GM19099 (cell line): ENCODE measurements at regions not wholly inside any gene's neighbourhood (a gene's known extent, or its start where the extent isn't known, plus 50 kb on each side); places are given as distances from the start of the nearest gene placed in this dataset.

ENCODE experiments used
- POLR2A ChIP-seq: IDR thresholded peaks from 3 replicates; pipeline ENCODE4 v1.6.1; 2011; ENCODE audit warnings: low read depth; ENCODE audit not compliant: insufficient read length; ENCODE audit errors: extremely low read depth

GRCh38 chr5:56422076-56422762 lies 189.1 kb upstream of the ANKRD55 start:
- TF ChIP-seq POLR2A, result no peak

GRCh38 chr5:56421246-56422075 lies 188.3 kb upstream of the ANKRD55 start:
- TF ChIP-seq POLR2A, result no peak

DNA sequence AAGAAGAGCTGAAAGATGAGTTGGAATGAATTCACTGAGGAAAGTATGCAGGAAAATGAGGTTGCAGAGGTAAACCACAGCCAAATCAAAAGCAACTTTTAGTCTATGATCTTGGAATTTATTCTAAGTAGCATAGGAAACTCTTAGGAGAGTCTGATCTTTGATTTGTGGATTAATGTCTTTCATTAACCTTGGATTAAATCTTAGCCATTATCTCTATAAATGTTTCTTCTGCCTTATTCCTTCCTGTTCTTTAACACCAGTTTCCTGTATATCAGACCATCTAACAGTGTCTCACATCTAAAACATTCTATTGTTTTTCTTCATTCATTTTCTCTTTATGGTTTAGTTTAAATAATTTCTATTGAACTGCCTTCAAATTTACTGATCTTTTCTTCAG lies 187.2 kb upstream of the ANKRD55 start:
- no peak for TF ChIP-seq POLR2A

- TF ChIP-seq POLR2A, result no peak
Measured at GRCh38 chr5:56419667-56420066, 186.5 kb upstream of the ANKRD55 start.

GRCh38 chr5:56415356-56415765 lies 182.2 kb upstream of the ANKRD55 start:
- peak; percentile 51 for TF ChIP-seq POLR2A

DNA sequence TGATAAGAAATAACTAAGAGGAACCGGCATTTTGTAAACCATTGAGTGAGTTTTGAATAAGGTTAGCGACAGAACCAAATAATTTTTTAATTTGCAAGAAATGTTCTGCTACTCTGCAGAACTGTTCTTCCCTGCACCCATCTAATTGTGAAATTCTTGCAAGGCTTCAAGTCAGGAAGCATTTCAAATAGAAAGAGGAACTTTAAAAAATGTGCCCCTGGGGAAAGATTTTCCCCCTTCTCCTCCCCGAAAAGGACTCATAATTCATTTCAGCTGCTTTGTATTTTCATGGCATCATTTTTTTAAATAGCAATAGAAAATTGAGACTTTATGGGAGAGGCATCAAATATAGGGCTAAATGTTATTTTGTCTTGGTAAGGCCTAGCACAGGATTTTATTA lies 180.9 kb upstream of the ANKRD55 start:
- TF ChIP-seq POLR2A, result no peak

- no peak for TF ChIP-seq POLR2A
Measured at GRCh38 chr5:56413546-56413945, 180.4 kb upstream of the ANKRD55 start.

DNA sequence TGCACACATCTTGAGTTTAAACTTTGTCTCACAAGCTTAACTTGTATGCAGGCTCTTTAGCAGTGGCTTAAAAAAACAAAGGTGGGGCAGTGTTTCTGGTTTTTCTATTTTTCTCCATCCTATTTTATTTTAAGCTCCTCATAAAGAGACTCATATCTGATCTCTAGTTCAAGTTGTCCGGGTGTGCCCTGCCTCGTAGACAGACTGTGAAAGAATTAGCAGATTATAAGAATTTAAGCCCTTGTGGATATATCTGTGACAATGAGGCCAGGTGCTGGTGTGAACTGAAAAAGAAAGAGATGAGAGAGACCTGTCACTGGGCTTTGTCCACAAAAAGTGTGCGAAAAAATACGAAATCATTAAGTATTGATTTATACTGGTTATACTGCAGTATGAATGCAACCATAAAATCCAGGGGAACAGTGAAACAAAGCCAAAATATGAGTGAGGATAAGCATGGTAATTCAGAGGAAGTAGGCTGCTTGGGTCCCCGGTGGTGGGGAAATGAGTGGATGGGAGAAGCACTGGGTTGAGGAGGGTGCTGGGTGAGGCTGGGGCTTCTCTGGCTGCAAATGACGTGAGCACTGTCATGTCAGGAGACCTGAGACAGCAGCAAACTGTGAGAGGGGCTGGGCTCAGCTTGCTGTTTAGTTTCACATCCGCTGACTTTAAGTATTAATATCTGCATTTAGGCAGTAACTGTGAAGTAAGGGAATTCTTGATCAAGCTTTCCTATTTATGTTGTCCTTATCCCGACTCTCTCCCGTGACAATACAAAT lies 179.7 kb upstream of the ANKRD55 start:
- TF ChIP-seq POLR2A, result no peak

GRCh38 chr5:56410696-56411095 lies 177.6 kb upstream of the ANKRD55 start:
- no peak for TF ChIP-seq POLR2A

GRCh38 chr5:56409331-56410190 lies 176.4 kb upstream of the ANKRD55 start:
- no peak for TF ChIP-seq POLR2A

DNA sequence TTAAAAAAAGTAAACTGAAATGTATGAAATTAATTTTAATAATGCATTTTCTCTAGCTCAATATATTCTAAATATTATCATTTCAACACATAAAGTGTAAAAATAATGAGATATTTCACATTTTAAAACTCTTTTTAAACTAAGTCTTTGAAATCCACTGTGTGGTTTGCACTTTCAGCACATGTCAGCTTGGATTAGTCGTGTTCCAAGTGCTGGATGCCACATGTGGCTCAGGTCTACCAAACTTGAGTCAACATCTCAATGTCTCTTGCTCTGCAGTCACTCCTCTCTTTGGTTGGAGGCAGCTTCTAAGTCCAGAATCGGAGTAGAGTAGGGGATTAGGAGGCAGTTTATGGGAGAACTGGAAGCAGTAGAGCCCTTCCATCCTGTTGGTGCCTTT lies 173.7 kb upstream of the ANKRD55 start:
- no peak for TF ChIP-seq POLR2A

DNA sequence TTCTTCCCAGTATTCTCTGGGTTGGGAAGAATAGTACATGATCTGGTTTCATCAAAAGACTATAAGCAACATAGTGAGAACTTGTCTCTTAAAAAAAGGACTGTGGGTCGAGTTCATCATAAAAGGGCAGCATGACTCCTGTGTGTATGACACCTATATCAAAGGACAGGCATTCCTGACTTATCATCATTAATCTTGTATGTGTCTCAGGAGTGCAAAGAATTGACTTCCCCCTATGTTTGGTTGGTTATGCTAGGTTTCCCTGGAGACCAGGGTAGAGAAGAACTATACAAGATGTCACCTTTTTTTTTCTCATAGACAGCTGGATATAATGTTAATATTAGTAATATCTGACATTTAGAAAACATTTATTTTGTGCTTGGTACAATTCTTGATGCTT lies 173.1 kb upstream of the ANKRD55 start:
- TF ChIP-seq POLR2A, result no peak

GRCh38 chr5:56405116-56405908 lies 172.2 kb upstream of the ANKRD55 start:
- no peak for TF ChIP-seq POLR2A
